ENCODE measurements at regions not wholly inside any gene's neighbourhood (a gene's known extent, or its start where the extent isn't known, plus 50 kb on each side); places are given as distances from the start of the nearest gene placed in this dataset.

GRCh38 chr20:63079971-63080370 lies 73.2 kb upstream of the BHLHE23 start:
- TF ChIP-seq CTCF (IDR thresholded peaks at IDR 0.05; ENCODE audit: low read length, missing control alignments), result no peak
- DNase-seq (ENCODE audit: low read depth), result no peak
- no peak overlapping the region for H3K4me3 ChIP-seq (replicated peaks; ENCODE audit: low read depth, low read length)

GRCh38 chr20:63077705-63078104 lies 70.9 kb upstream of the BHLHE23 start:
- no peak for TF ChIP-seq CTCF (IDR thresholded peaks at IDR 0.05; ENCODE audit: low read length, missing control alignments)
- no peak overlapping the region for H3K4me3 ChIP-seq (replicated peaks; ENCODE audit: low read depth, low read length)
- no peak for DNase-seq (ENCODE audit: low read depth)

- DNase-seq (ENCODE audit: low read depth), result no peak
- no peak for TF ChIP-seq CTCF (IDR thresholded peaks at IDR 0.05; ENCODE audit: low read length, missing control alignments)
- no peak overlapping the region for H3K4me3 ChIP-seq (replicated peaks; ENCODE audit: low read depth, low read length)
Measured at GRCh38 chr20:63076421-63076820, 69.7 kb upstream of the BHLHE23 start.

GRCh38 chr20:63074631-63075030 lies 67.9 kb upstream of the BHLHE23 start:
- no peak for TF ChIP-seq CTCF (IDR thresholded peaks at IDR 0.05; ENCODE audit: low read length, missing control alignments)
- H3K4me3 ChIP-seq (replicated peaks; ENCODE audit: low read depth, low read length), result no peak overlapping the region
- no peak for DNase-seq (ENCODE audit: low read depth)

- no peak for DNase-seq (ENCODE audit: low read depth)
- TF ChIP-seq CTCF (IDR thresholded peaks at IDR 0.05; ENCODE audit: low read length, missing control alignments), result no peak
- no peak overlapping the region for H3K4me3 ChIP-seq (replicated peaks; ENCODE audit: low read depth, low read length)
Measured at GRCh38 chr20:63074182-63074581, 67.4 kb upstream of the BHLHE23 start.

GRCh38 chr20:63073738-63074065 lies 66.9 kb upstream of the BHLHE23 start:
- no peak for TF ChIP-seq CTCF (IDR thresholded peaks at IDR 0.05; ENCODE audit: low read length, missing control alignments)
- DNase-seq (ENCODE audit: low read depth), result no peak

GRCh38 chr20:63072991-63073737 lies 66.4 kb upstream of the BHLHE23 start:
- no peak for TF ChIP-seq CTCF (IDR thresholded peaks at IDR 0.05; ENCODE audit: low read length, missing control alignments)
- DNase-seq (ENCODE audit: low read depth), result no peak
- no peak overlapping the region for H3K4me3 ChIP-seq (replicated peaks; ENCODE audit: low read depth, low read length)

More at GRCh38 chr20:63073738-63074065, 66.9 kb upstream of the BHLHE23 start:
- no peak overlapping the region for H3K4me3 ChIP-seq (replicated peaks; ENCODE audit: low read depth, low read length)
